ENCODE measurements at regions not wholly inside any gene's neighbourhood (a gene's known extent, or its start where the extent isn't known, plus 50 kb on each side); places are given as distances from the start of the nearest gene placed in this dataset.
"Not testable (repeated sequence)": the region's sequence is repeated elsewhere in the genome, so short reads cannot be mapped to it uniquely, and the experiment has no call there.

DNA sequence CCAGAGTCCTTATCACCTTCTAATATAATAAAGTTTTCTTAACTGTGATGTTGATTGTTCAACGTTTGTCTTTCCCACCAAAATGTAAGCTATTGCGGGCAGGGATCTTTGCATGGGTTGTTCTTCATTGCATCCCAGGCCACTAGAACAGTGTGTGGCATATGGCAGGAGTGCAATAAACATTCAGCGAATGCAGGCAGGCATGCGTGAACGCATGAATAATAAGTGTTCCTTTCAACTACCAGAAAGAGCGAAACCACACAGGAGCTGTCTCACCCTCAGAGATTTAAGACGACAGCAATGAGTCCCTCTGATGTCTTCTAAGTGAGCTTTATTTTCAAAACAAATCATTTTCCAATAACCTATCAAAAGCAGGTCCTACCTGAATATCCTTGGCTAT lies 2693.1 kb upstream of the TPTE start:
- TF ChIP-seq, protein P1, sequence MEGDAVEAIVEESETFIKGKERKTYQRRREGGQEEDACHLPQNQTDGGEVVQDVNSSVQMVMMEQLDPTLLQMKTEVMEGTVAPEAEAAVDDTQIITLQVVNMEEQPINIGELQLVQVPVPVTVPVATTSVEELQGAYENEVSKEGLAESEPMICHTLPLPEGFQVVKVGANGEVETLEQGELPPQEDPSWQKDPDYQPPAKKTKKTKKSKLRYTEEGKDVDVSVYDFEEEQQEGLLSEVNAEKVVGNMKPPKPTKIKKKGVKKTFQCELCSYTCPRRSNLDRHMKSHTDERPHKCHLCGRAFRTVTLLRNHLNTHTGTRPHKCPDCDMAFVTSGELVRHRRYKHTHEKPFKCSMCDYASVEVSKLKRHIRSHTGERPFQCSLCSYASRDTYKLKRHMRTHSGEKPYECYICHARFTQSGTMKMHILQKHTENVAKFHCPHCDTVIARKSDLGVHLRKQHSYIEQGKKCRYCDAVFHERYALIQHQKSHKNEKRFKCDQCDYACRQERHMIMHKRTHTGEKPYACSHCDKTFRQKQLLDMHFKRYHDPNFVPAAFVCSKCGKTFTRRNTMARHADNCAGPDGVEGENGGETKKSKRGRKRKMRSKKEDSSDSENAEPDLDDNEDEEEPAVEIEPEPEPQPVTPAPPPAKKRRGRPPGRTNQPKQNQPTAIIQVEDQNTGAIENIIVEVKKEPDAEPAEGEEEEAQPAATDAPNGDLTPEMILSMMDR (IDR thresholded peaks at IDR 0.05) = not testable (repeated sequence)
- not testable (repeated sequence) for TF ChIP-seq POLR2A, POLR2AphosphoS5 (IDR thresholded peaks at IDR 0.05)
